HG02943 (cell line): ENCODE measurements at regions not wholly inside any gene's neighbourhood (a gene's known extent, or its start where the extent isn't known, plus 50 kb on each side); places are given as distances from the start of the nearest gene placed in this dataset.
"Not testable (repeated sequence)": the region's sequence is repeated elsewhere in the genome, so short reads cannot be mapped to it uniquely, and the experiment has no call there.

Experiments
- ATAC-seq: cut with Tn5 transposase; IDR thresholded peaks from one replicate; pipeline ENCODE4 v1.9.1; 2021; ENCODE audit warnings: mild to moderate bottlenecking, low read depth, moderate library complexity; ENCODE audit not compliant: unreplicated experiment

- ATAC-seq = no peak
Observed at GRCh38 chr13:69124996-69125395, 982.6 kb upstream of the ATXN8OS start.

- ATAC-seq = no peak
Observed at GRCh38 chr13:69109891-69110525, 997.6 kb upstream of the ATXN8OS start.

- ATAC-seq = no peak
Observed at GRCh38 chr13:69108486-69108885, 999.1 kb upstream of the ATXN8OS start.

- no peak for ATAC-seq
Observed at GRCh38 chr13:69107436-69107835, 1000.2 kb upstream of the ATXN8OS start.

- ATAC-seq = no peak
Observed at GRCh38 chr13:69101841-69102240, 1005.8 kb upstream of the ATXN8OS start.

- ATAC-seq = no peak
Observed at GRCh38 chr13:69094485-69094884, 1013.1 kb upstream of the ATXN8OS start.

GRCh38 chr13:69092615-69093322 lies 1014.9 kb upstream of the ATXN8OS start:
- no peak for ATAC-seq

GRCh38 chr13:69077267-69077666 lies 1030.4 kb upstream of the ATXN8OS start:
- ATAC-seq = no peak

GRCh38 chr13:69069554-69070133 lies 1038.0 kb upstream of the ATXN8OS start:
- ATAC-seq = no peak

GRCh38 chr13:69050696-69051095 lies 1056.9 kb upstream of the ATXN8OS start:
- no peak for ATAC-seq

GRCh38 chr13:69044629-69045028 lies 1063.0 kb upstream of the ATXN8OS start:
- ATAC-seq = no peak

GRCh38 chr13:69040898-69041297 lies 1066.7 kb upstream of the ATXN8OS start:
- no peak for ATAC-seq

- no peak for ATAC-seq
Observed at GRCh38 chr13:69035771-69036170, 1071.9 kb upstream of the ATXN8OS start.

- ATAC-seq = no peak
Observed at GRCh38 chr13:69028936-69029335, 1078.7 kb upstream of the ATXN8OS start.

GRCh38 chr13:69020120-69020519 lies 1087.5 kb upstream of the ATXN8OS start:
- ATAC-seq = no peak

GRCh38 chr13:69018173-69018572 lies 1089.5 kb upstream of the ATXN8OS start:
- ATAC-seq = not testable (repeated sequence)

GRCh38 chr13:69010789-69011188 lies 1096.8 kb upstream of the ATXN8OS start:
- no peak for ATAC-seq

GRCh38 chr13:69008499-69008898 lies 1099.1 kb upstream of the ATXN8OS start:
- ATAC-seq = no peak

- ATAC-seq = no peak
Observed at GRCh38 chr13:68998056-68998455, 1109.6 kb upstream of the ATXN8OS start.

- no peak for ATAC-seq
Observed at GRCh38 chr13:68996668-68997025, 1111.0 kb upstream of the ATXN8OS start.

- no peak for ATAC-seq
Observed at GRCh38 chr13:68995972-68996667, 1111.5 kb upstream of the ATXN8OS start.
